ENCODE measurements at regions not wholly inside any gene's neighbourhood (a gene's known extent, or its start where the extent isn't known, plus 50 kb on each side); places are given as distances from the start of the nearest gene placed in this dataset.
A peak's percentile ranks its signal among the peaks of the same experiment; 100 is the strongest.

- no peaks in the 10 kb centered on the region for H3K27me3 Mint-ChIP-seq (ENCODE audit: low read depth)
- H3K9me3 Mint-ChIP-seq (ENCODE audit: low read depth) = no peaks in the 10 kb centered on the region
- peak overlapping the region; percentile 58 for H3K27ac Mint-ChIP-seq (ENCODE audit: unreplicated experiment)
- no peak for DNase-seq (ENCODE audit: low spot score)
- H3K4me1 Mint-ChIP-seq (ENCODE audit: low read depth) = peaks cover 72% of the 10 kb centered on the region
- no peak for TF ChIP-seq CTCF (IDR thresholded peaks at IDR 0.05)
- no peaks in the 10 kb centered on the region for H3K36me3 Mint-ChIP-seq (ENCODE audit: low read depth)
- no peak overlapping the region for H3K4me3 Mint-ChIP-seq (ENCODE audit: unreplicated experiment)
These were observed 452.8 kb downstream of the AEBP2 start for GRCh38 chr12:19891936-19892591.

- H3K4me1 Mint-ChIP-seq (ENCODE audit: low read depth) = peaks cover 67% of the 10 kb centered on the region
- H3K4me3 Mint-ChIP-seq (ENCODE audit: unreplicated experiment) = no peak overlapping the region
- no peaks in the 10 kb centered on the region for H3K9me3 Mint-ChIP-seq (ENCODE audit: low read depth)
- DNase-seq (ENCODE audit: low spot score) = no peak
- TF ChIP-seq CTCF (IDR thresholded peaks at IDR 0.05) = peak; percentile 61
- H3K27ac Mint-ChIP-seq (ENCODE audit: unreplicated experiment) = peak overlapping the region; percentile 8
- no peaks in the 10 kb centered on the region for H3K36me3 Mint-ChIP-seq (ENCODE audit: low read depth)
- H3K27me3 Mint-ChIP-seq (ENCODE audit: low read depth) = no peaks in the 10 kb centered on the region
These were observed 454.2 kb downstream of the AEBP2 start for GRCh38 chr12:19893514-19893913.

- Mint-ChIP-seq H3K27me3 (ENCODE audit: low read depth) (no peaks in the 10 kb centered on the region), H3K4me3 (ENCODE audit: unreplicated experiment) (no peak overlapping the region), H3K9me3 (ENCODE audit: low read depth) (peaks cover under 1% of the 10 kb centered on the region), H3K36me3 (ENCODE audit: low read depth) (no peaks in the 10 kb centered on the region), H3K27ac (ENCODE audit: unreplicated experiment) (peak overlapping the region; percentile 93), H3K4me1 (ENCODE audit: low read depth) (peaks cover 67% of the 10 kb centered on the region)
- DNase-seq (ENCODE audit: low spot score) = no peak
- no peak for TF ChIP-seq CTCF (IDR thresholded peaks at IDR 0.05)
These were observed 454.8 kb downstream of the AEBP2 start for GRCh38 chr12:19894050-19894449.

- H3K27me3 Mint-ChIP-seq (ENCODE audit: low read depth) = no peaks in the 10 kb centered on the region
- H3K9me3 Mint-ChIP-seq (ENCODE audit: low read depth) = peaks cover 4% of the 10 kb centered on the region
- no peak for DNase-seq (ENCODE audit: low spot score)
- no peak overlapping the region for H3K4me3 Mint-ChIP-seq (ENCODE audit: unreplicated experiment)
- H3K27ac Mint-ChIP-seq (ENCODE audit: unreplicated experiment) = peak overlapping the region; percentile 93
- no peaks in the 10 kb centered on the region for H3K36me3 Mint-ChIP-seq (ENCODE audit: low read depth)
- TF ChIP-seq CTCF (IDR thresholded peaks at IDR 0.05) = no peak
- H3K4me1 Mint-ChIP-seq (ENCODE audit: low read depth) = peaks cover 66% of the 10 kb centered on the region
These were observed 455.5 kb downstream of the AEBP2 start for GRCh38 chr12:19894803-19895202.

GRCh38 chr12:19895246-19896020, 456.1 kb downstream of the AEBP2 start:
- no peak for DNase-seq (ENCODE audit: low spot score)
- Mint-ChIP-seq H3K4me3 (ENCODE audit: unreplicated experiment) (no peak overlapping the region), H3K36me3 (ENCODE audit: low read depth) (no peaks in the 10 kb centered on the region), H3K27me3 (ENCODE audit: low read depth) (no peaks in the 10 kb centered on the region), H3K27ac (ENCODE audit: unreplicated experiment) (peak overlapping the region; percentile 93), H3K4me1 (ENCODE audit: low read depth) (peaks cover 60% of the 10 kb centered on the region), H3K9me3 (ENCODE audit: low read depth) (peaks cover 4% of the 10 kb centered on the region)
- no peak for TF ChIP-seq CTCF (IDR thresholded peaks at IDR 0.05)

All from chondrocyte (in vitro differentiated cells).